ENCODE measurements at regions not wholly inside any gene's neighbourhood (a gene's known extent, or its start where the extent isn't known, plus 50 kb on each side); places are given as distances from the start of the nearest gene placed in this dataset.

- no peak for DNase-seq (ENCODE audit: insufficient read length, low spot score)
- no peak for TF ChIP-seq POLR2A (IDR thresholded peaks at IDR 0.05; ENCODE audit: low read depth, low read length)
- FAIRE-seq, result no peak
Observed at GRCh38 chr4:35526456-35526855, 717.9 kb downstream of the ARAP2 start.

GRCh38 chr4:35534962-35535361, 709.4 kb downstream of the ARAP2 start:
- TF ChIP-seq POLR2A (IDR thresholded peaks at IDR 0.05; ENCODE audit: low read depth, low read length), result no peak
- no peak for DNase-seq (ENCODE audit: insufficient read length, low spot score)

GRCh38 chr4:35538807-35539206, 705.5 kb downstream of the ARAP2 start:
- FAIRE-seq, result no peak

More at GRCh38 chr4:35534962-35535361, 709.4 kb downstream of the ARAP2 start:
- no peak for FAIRE-seq

GRCh38 chr4:35539404-35540055, 704.8 kb downstream of the ARAP2 start:
- DNase-seq (ENCODE audit: insufficient read length, low spot score), result no peak
- no peak for FAIRE-seq
- no peak for TF ChIP-seq POLR2A (IDR thresholded peaks at IDR 0.05; ENCODE audit: low read depth, low read length)

More at GRCh38 chr4:35538807-35539206, 705.5 kb downstream of the ARAP2 start:
- TF ChIP-seq POLR2A (IDR thresholded peaks at IDR 0.05; ENCODE audit: low read depth, low read length), result no peak
- DNase-seq (ENCODE audit: insufficient read length, low spot score), result no peak

GRCh38 chr4:35541146-35541887, 703.0 kb downstream of the ARAP2 start:
- DNase-seq (ENCODE audit: insufficient read length, low spot score) (no peak), FAIRE-seq (no peak)
- TF ChIP-seq POLR2A (IDR thresholded peaks at IDR 0.05; ENCODE audit: low read depth, low read length), result no peak

- TF ChIP-seq POLR2A (IDR thresholded peaks at IDR 0.05; ENCODE audit: low read depth, low read length), result no peak
- FAIRE-seq, result no peak
- no peak for DNase-seq (ENCODE audit: insufficient read length, low spot score)
Observed at GRCh38 chr4:35541888-35542213, 702.5 kb downstream of the ARAP2 start.

GRCh38 chr4:35548921-35549320, 695.4 kb downstream of the ARAP2 start:
- no peak for FAIRE-seq
- no peak for DNase-seq (ENCODE audit: insufficient read length, low spot score)
- no peak for TF ChIP-seq POLR2A (IDR thresholded peaks at IDR 0.05; ENCODE audit: low read depth, low read length)

- TF ChIP-seq POLR2A (IDR thresholded peaks at IDR 0.05; ENCODE audit: low read depth, low read length), result no peak
- FAIRE-seq (no peak), DNase-seq (ENCODE audit: insufficient read length, low spot score) (no peak)
Observed at GRCh38 chr4:35556387-35556786, 687.9 kb downstream of the ARAP2 start.

GRCh38 chr4:35559559-35560365, 684.6 kb downstream of the ARAP2 start:
- no peak for DNase-seq (ENCODE audit: insufficient read length, low spot score)
- no peak for FAIRE-seq
- TF ChIP-seq POLR2A (IDR thresholded peaks at IDR 0.05; ENCODE audit: low read depth, low read length), result no peak

GRCh38 chr4:35562861-35563260, 681.5 kb downstream of the ARAP2 start:
- no peak for DNase-seq (ENCODE audit: insufficient read length, low spot score)
- no peak for FAIRE-seq
- no peak for TF ChIP-seq POLR2A (IDR thresholded peaks at IDR 0.05; ENCODE audit: low read depth, low read length)

GRCh38 chr4:35565640-35566039, 678.7 kb downstream of the ARAP2 start:
- no peak for FAIRE-seq
- TF ChIP-seq POLR2A (IDR thresholded peaks at IDR 0.05; ENCODE audit: low read depth, low read length), result no peak
- no peak for DNase-seq (ENCODE audit: insufficient read length, low spot score)

- no peak for TF ChIP-seq POLR2A (IDR thresholded peaks at IDR 0.05; ENCODE audit: low read depth, low read length)
- FAIRE-seq (no peak), DNase-seq (ENCODE audit: insufficient read length, low spot score) (no peak)
Observed at GRCh38 chr4:35591035-35591434, 653.3 kb downstream of the ARAP2 start.

- TF ChIP-seq POLR2A (IDR thresholded peaks at IDR 0.05; ENCODE audit: low read depth, low read length), result no peak
- DNase-seq (ENCODE audit: insufficient read length, low spot score) (no peak), FAIRE-seq (no peak)
Observed at GRCh38 chr4:35604252-35604651, 640.1 kb downstream of the ARAP2 start.

- FAIRE-seq (no peak), DNase-seq (ENCODE audit: insufficient read length, low spot score) (no peak)
- TF ChIP-seq POLR2A (IDR thresholded peaks at IDR 0.05; ENCODE audit: low read depth, low read length), result no peak
Observed at GRCh38 chr4:35604724-35605123, 639.6 kb downstream of the ARAP2 start.

Measured in H54 (cell line).